ENCODE measurements at regions not wholly inside any gene's neighbourhood (a gene's known extent, or its start where the extent isn't known, plus 50 kb on each side); places are given as distances from the start of the nearest gene placed in this dataset.

DNA sequence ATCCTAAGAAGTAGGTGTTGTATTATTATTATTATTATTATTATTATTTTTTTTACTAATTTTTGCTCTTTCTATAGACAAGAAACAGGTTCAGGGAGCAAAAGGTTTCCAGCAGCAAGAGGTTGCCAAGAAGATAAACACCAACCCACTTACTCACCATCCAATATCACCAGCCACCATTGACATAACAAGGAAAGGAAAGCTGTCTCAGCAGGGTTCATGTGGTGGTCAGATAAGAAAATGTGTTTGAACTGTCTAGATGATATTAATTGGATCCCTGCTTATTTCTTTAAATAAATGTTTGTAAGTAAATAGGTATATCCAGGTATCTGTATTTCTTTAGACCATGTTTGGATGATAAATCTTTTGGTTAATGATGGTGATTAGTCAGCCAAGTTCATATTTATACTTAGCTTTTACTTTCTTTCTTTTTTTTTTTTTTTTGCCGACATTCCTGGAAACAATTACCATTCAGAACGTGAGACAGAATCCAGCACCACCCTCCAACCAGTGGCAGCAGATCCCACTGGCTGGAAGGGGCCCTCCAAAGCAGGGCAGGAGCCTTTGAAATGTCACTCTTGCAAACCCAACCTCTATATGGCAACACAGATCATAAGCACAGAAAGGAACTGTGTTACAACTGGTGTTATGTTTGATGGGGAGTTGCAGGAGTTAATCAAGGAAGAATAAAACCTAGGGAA is 139.2 kb upstream of the ECI2 start:
- Histone ChIP-seq H3K4me3 (no peak overlapping the region), H3K79me2 (ENCODE audit: control insufficient read depth, insufficient read depth, low read length) (no peaks in the 10 kb centered on the region), H3K9me3 (replicated peaks; ENCODE audit: control insufficient read depth, insufficient read depth, low read depth, low read length) (no peaks in the 10 kb centered on the region), H3K9ac (ENCODE audit: insufficient read depth in 1 of 2, low read depth in 2 of 2, low read length in 2 of 2) (no peak overlapping the region), H3K27ac (ENCODE audit: extremely low read depth, low read depth, low read length) (no peak overlapping the region), H4K20me1 (replicated peaks; ENCODE audit: control insufficient read depth, insufficient read depth, low read length) (no peaks in the 10 kb centered on the region), H3K36me3 (ENCODE audit: control insufficient read depth, insufficient read depth, low read length) (no peaks in the 10 kb centered on the region), H3K4me1 (replicated peaks in 1 of 2; ENCODE audit: control insufficient read depth in 2 of 2, insufficient read depth in 2 of 2, low read length in 2 of 2) (peaks cover 2 to 11% of the 10 kb centered on the region in 2 experiments; a peak in 3 of 5 replicates), H3K27me3 (ENCODE audit: control insufficient read depth in 2 of 2, insufficient read depth in 2 of 2, low read length in 2 of 2) (peaks cover 4 to 18% of the 10 kb centered on the region in 2 experiments; a peak in 3 of 5 replicates), H2AFZ (ENCODE audit: low read depth, low read length) (no peak overlapping the region), H3K9me1 (ENCODE audit: control insufficient read depth, insufficient read depth, low read length) (no peaks in the 10 kb centered on the region), H3K4me2 (ENCODE audit: insufficient read depth, low read length) (no peak overlapping the region)
- WGBS (ENCODE audit: insufficient coverage, low coverage, missing lambda C conversion rate), result 0% methylated on average over 2 of the region's 2 CpGs
- BruUV-seq (replicated peaks), result no TSS peak
- in situ Hi-C loops (cut with MboI), result no loop called here
- ATAC-seq (peak; percentile 63), FAIRE-seq (peak; percentile 59), DNase-seq (ENCODE audit: extremely low read depth in 1 of 4, low spot score in 3 of 4) (peak in 3 of 4 experiments; percentile 27 to 64 (median 60))
- CTCF ChIA-PET (ENCODE audit: low intra/inter-chr PET ratio), result no interaction called here
- POLR2A ChIA-PET, result interaction anchor here (0.6 to 1.2 kb wide), 3 partner anchors 10 to 680 kb away, joined by 3 to 4 read pairs (median 3); partner anchors contain the start of gene ECI2
- intact Hi-C loops (cut with micrococcal nuclease), result no loop called here
- no peak for TF ChIP-seq GATAD2A (IDR thresholded peaks at IDR 0.05)
- peak; percentile 45 for TF ChIP-seq MAFG (tag; conservative IDR thresholded peaks at IDR 0.05)
- no peak for TF ChIP-seq ZNF274 (IDR thresholded peaks at IDR 0.05; ENCODE audit: borderline replicate concordance, low read depth, low read length)
- TF ChIP-seq, protein P1, sequence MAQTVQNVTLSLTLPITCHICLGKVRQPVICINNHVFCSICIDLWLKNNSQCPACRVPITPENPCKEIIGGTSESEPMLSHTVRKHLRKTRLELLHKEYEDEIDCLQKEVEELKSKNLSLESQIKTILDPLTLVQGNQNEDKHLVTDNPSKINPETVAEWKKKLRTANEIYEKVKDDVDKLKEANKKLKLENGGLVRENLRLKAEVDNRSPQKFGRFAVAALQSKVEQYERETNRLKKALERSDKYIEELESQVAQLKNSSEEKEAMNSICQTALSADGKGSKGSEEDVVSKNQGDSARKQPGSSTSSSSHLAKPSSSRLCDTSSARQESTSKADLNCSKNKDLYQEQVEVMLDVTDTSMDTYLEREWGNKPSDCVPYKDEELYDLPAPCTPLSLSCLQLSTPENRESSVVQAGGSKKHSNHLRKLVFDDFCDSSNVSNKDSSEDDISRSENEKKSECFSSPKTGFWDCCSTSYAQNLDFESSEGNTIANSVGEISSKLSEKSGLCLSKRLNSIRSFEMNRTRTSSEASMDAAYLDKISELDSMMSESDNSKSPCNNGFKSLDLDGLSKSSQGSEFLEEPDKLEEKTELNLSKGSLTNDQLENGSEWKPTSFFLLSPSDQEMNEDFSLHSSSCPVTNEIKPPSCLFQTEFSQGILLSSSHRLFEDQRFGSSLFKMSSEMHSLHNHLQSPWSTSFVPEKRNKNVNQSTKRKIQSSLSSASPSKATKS (CRISPR knock-in tag; IDR thresholded peaks at IDR 0.05), result no peak
- TF ChIP-seq, protein P2, sequence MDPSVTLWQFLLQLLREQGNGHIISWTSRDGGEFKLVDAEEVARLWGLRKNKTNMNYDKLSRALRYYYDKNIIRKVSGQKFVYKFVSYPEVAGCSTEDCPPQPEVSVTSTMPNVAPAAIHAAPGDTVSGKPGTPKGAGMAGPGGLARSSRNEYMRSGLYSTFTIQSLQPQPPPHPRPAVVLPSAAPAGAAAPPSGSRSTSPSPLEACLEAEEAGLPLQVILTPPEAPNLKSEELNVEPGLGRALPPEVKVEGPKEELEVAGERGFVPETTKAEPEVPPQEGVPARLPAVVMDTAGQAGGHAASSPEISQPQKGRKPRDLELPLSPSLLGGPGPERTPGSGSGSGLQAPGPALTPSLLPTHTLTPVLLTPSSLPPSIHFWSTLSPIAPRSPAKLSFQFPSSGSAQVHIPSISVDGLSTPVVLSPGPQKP (CRISPR knock-in tag; IDR thresholded peaks at IDR 0.05), result no peak
- peak; percentile 87 for TF ChIP-seq TAL1 (IDR thresholded peaks at IDR 0.05)
- peak; percentile 86 for TF ChIP-seq CBFA2T2 (conservative IDR thresholded peaks at IDR 0.05)
- peak; percentile 37; the same call in 1 of the 2 replicates for TF ChIP-seq MAFK (IDR thresholded peaks at IDR 0.05; ENCODE audit: low read length)
- TF ChIP-seq ZFP36 (IDR thresholded peaks at IDR 0.05; ENCODE audit: low read depth, low read length, partially characterized antibody), result no peak
- TF ChIP-seq NONO (IDR thresholded peaks at IDR 0.05; ENCODE audit: low read depth in 2 of 2, low read length in 1 of 2), result no peak
- peak; percentile 42 for TF ChIP-seq MEIS2 (IDR thresholded peaks at IDR 0.05; ENCODE audit: partially characterized antibody)
- TF ChIP-seq, protein P3, sequence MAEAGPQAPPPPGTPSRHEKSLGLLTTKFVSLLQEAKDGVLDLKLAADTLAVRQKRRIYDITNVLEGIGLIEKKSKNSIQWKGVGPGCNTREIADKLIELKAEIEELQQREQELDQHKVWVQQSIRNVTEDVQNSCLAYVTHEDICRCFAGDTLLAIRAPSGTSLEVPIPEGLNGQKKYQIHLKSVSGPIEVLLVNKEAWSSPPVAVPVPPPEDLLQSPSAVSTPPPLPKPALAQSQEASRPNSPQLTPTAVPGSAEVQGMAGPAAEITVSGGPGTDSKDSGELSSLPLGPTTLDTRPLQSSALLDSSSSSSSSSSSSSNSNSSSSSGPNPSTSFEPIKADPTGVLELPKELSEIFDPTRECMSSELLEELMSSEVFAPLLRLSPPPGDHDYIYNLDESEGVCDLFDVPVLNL (CRISPR knock-in tag; IDR thresholded peaks at IDR 0.05; ENCODE audit: low read depth), result no peak
- TF ChIP-seq ZNF583 (CRISPR knock-in tag; IDR thresholded peaks at IDR 0.05), result no peak
- TF ChIP-seq, protein P4, sequence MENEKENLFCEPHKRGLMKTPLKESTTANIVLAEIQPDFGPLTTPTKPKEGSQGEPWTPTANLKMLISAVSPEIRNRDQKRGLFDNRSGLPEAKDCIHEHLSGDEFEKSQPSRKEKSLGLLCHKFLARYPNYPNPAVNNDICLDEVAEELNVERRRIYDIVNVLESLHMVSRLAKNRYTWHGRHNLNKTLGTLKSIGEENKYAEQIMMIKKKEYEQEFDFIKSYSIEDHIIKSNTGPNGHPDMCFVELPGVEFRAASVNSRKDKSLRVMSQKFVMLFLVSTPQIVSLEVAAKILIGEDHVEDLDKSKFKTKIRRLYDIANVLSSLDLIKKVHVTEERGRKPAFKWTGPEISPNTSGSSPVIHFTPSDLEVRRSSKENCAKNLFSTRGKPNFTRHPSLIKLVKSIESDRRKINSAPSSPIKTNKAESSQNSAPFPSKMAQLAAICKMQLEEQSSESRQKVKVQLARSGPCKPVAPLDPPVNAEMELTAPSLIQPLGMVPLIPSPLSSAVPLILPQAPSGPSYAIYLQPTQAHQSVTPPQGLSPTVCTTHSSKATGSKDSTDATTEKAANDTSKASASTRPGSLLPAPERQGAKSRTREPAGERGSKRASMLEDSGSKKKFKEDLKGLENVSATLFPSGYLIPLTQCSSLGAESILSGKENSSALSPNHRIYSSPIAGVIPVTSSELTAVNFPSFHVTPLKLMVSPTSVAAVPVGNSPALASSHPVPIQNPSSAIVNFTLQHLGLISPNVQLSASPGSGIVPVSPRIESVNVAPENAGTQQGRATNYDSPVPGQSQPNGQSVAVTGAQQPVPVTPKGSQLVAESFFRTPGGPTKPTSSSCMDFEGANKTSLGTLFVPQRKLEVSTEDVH (IDR thresholded peaks at IDR 0.05; ENCODE audit: low read depth, partially characterized antibody), result no peak

All from K562 (cell line).